K562 (cell line): ENCODE measurements at regions not wholly inside any gene's neighbourhood (a gene's known extent, or its start where the extent isn't known, plus 50 kb on each side); places are given as distances from the start of the nearest gene placed in this dataset.

Experiments used
- ATAC-seq: fragments of 200-7000 bp; cut with Tn5 transposase; 3 replicates; pipeline ENCODE4 v1.9.1; 2020; ENCODE audit warnings: moderate library complexity
- BruUV-seq: library from RNA; stranded (reverse); fragments of 400-500 nt; replicated peaks from 2 replicates; lab custom pipeline; 2021; lab: Mats Ljungman, UMichigan
- CTCF ChIA-PET: fragments of 300-600 bp; formaldehyde crosslinking; extraction: SDS; loops from one replicate; lab custom pipeline; 2021; ENCODE audit warnings: low intra/inter-chr PET ratio; lab: Yijun Ruan, JAX
- POLR2A ChIA-PET: fragments of 300-600, 350-650 bp; sonication (Branson Sonifier 250); formaldehyde crosslinking; extraction: SDS; loops from one replicate; lab custom pipeline; 2021; ENCODE audit warnings: antibody characterized with exemption, inconsistent platforms; lab: Yijun Ruan, JAX
- DNase-seq, 4 experiments: peaks; one replicate each; pipeline versions ENCODE4 v3.0.0 to v3.0.0-alpha.2; 2011 to 2018; ENCODE audit warnings: low spot score in 3 of 4, mixed read lengths in 3 of 4; ENCODE audit errors: extremely low read depth in 1 of 4
- FAIRE-seq: peaks from 2 replicates; lab custom pipeline; 2011; peaks lifted over from hg19 to GRCh38; lab: Jason Lieb, UNC
- H2AFZ ChIP-seq: 2 replicates; pipeline ENCODE4 v1.6.0; 2011; ENCODE audit warnings: low read depth, low read length, control low read depth, inconsistent platforms
- H3K27ac ChIP-seq: fragments of 200-600 bp; 3 replicates; pipeline ENCODE4 v1.8.0; 2011; ENCODE audit warnings: low read depth, mild to moderate bottlenecking, control low read depth, inconsistent platforms, low read length, moderate library complexity, mixed read lengths; ENCODE audit errors: extremely low read depth
- H3K27me3 ChIP-seq, 2 experiments: fragments of 300-600 bp in 1 of 2; 2 replicates in 1 of 2; 3 replicates in 1 of 2; pipeline versions ENCODE4 v1.6.0 to v1.8.0; 2011; ENCODE audit warnings: inconsistent platforms in 2 of 2, low read length in 2 of 2, mild to moderate bottlenecking in 1 of 2, mixed read lengths in 1 of 2, moderate library complexity in 1 of 2; ENCODE audit not compliant: control insufficient read depth in 2 of 2, insufficient read depth in 2 of 2
- H3K36me3 ChIP-seq: fragments of 300-600 bp; 3 replicates; pipeline ENCODE4 v1.8.0; 2011; ENCODE audit warnings: mild to moderate bottlenecking, low read length, inconsistent platforms; ENCODE audit not compliant: control insufficient read depth, insufficient read depth
- H3K4me1 ChIP-seq, 2 experiments: fragments of 200-600 bp in 1 of 2; replicated peaks in 1 of 2; 2 replicates in 1 of 2; 3 replicates in 1 of 2; pipeline versions ENCODE4 v1.5.1 to v1.8.0; 2011; ENCODE audit warnings: inconsistent platforms in 2 of 2, low read length in 2 of 2, mild to moderate bottlenecking in 1 of 2, mixed read lengths in 1 of 2, moderate library complexity in 1 of 2; ENCODE audit not compliant: control insufficient read depth in 2 of 2, insufficient read depth in 2 of 2
- H3K4me2 ChIP-seq: 2 replicates; pipeline ENCODE4 v1.6.1; 2011; ENCODE audit warnings: low read length, control low read depth, inconsistent platforms, mixed read lengths; ENCODE audit not compliant: insufficient read depth
- H3K4me3 ChIP-seq: fragments of 200-600 bp; sonication (generic), shearing (Covaris generic); 2 replicates; pipeline ENCODE4 v1.5.1; 2016; ENCODE audit warnings: control low read depth, inconsistent platforms
- H3K79me2 ChIP-seq: fragments of 200-600 bp; 3 replicates; pipeline ENCODE4 v1.8.0; 2011; ENCODE audit warnings: low read length, inconsistent platforms; ENCODE audit not compliant: control insufficient read depth, insufficient read depth
- H3K9ac ChIP-seq, 2 experiments: 2 replicates each; pipeline versions ENCODE4 v1.6.0 to v1.6.1; 2011; ENCODE audit warnings: low read depth in 2 of 2, low read length in 2 of 2, control low read depth in 1 of 2, inconsistent platforms in 1 of 2, mild to moderate bottlenecking in 1 of 2, mixed read lengths in 1 of 2; ENCODE audit not compliant: insufficient read depth in 1 of 2
- H3K9me1 ChIP-seq: one replicate; pipeline ENCODE4 v1.6.0; 2011; ENCODE audit warnings: inconsistent platforms, mild to moderate bottlenecking, low read length, moderate library complexity; ENCODE audit not compliant: control insufficient read depth, insufficient read depth
- H3K9me3 ChIP-seq: replicated peaks from 2 replicates; pipeline ENCODE4 v1.5.1; 2011; ENCODE audit warnings: low read depth, low read length, inconsistent platforms; ENCODE audit not compliant: control insufficient read depth, insufficient read depth
- H4K20me1 ChIP-seq: replicated peaks from 2 replicates; pipeline ENCODE4 v1.6.1; 2011; ENCODE audit warnings: low read length, inconsistent platforms, mixed read lengths; ENCODE audit not compliant: control insufficient read depth, insufficient read depth
- CREB3L1 ChIP-seq: fragments of 450-650 bp; IDR thresholded peaks from 2 replicates; pipeline ENCODE4 v1.6.1; 2014; ENCODE audit warnings: low read depth, mild to moderate bottlenecking, moderate library complexity, borderline replicate concordance
- ELF1 ChIP-seq: fragments of 200-800 bp; sonication (Bioruptor generic); IDR thresholded peaks from 2 replicates; pipeline ENCODE4 v1.6.1; 2016; ENCODE audit warnings: missing genetic modification characterization, missing compliant biosample characterization
- MITF ChIP-seq: IDR thresholded peaks from 2 replicates; pipeline ENCODE4 v1.6.1; 2014; ENCODE audit warnings: antibody characterized with exemption
- PHF21A ChIP-seq: fragments of 450-650 bp; IDR thresholded peaks from 2 replicates; pipeline ENCODE4 v1.6.1; 2017; ENCODE audit warnings: low read depth, borderline replicate concordance
- RBM17 ChIP-seq: fragments of 200-400 bp; formaldehyde crosslinking; IDR thresholded peaks from 2 replicates; pipeline ENCODE4 v1.6.1; 2017; ENCODE audit warnings: low read depth, mild to moderate bottlenecking, low read length, borderline replicate concordance
- SMARCE1 ChIP-seq: fragments of 450-650 bp; IDR thresholded peaks from 2 replicates; pipeline ENCODE4 v1.7.1; 2016; ENCODE audit warnings: mild to moderate bottlenecking
- TFAP4 ChIP-seq: sonication (generic); formaldehyde crosslinking; IDR thresholded peaks from 2 replicates; pipeline ENCODE4 v1.8.0; 2022; ENCODE audit warnings: missing genetic modification reagents, mild to moderate bottlenecking, moderate library complexity, borderline replicate concordance
- USF1 ChIP-seq: sonication (generic); formaldehyde crosslinking; IDR thresholded peaks from 2 replicates; pipeline ENCODE4 v1.9.0; 2022; ENCODE audit warnings: mild to moderate bottlenecking, missing genetic modification reagents
- ZNF146 ChIP-seq: IDR thresholded peaks from one replicate; pipeline ENCODE4 v1.6.1; 2018; ENCODE audit warnings: missing compliant biosample characterization; ENCODE audit not compliant: unreplicated experiment
- ZNF253 ChIP-seq: fragments of 250-450 bp; sonication (Bioruptor Pico); conservative IDR thresholded peaks from 2 replicates; pipeline ENCODE4 v1.6.1; 2021; ENCODE audit warnings: mild to moderate bottlenecking
- ZNF384 ChIP-seq: IDR thresholded peaks from 2 replicates; pipeline ENCODE4 v1.6.1; 2012; ENCODE audit warnings: low read depth, low read length, improper control_type of control experiment
- ZNF444 ChIP-seq: fragments of 250-450 bp; sonication (Bioruptor Pico); IDR thresholded peaks from 2 replicates; pipeline ENCODE4 v1.4.0; 2020; ENCODE audit warnings: mild to moderate bottlenecking, moderate library complexity
- in situ Hi-C: fragments of 300-500 bp; cut with MboI; formaldehyde crosslinking; loops from 4 replicates; pipeline ENCODE4 v1.15.0; 2018; ENCODE audit warnings: inconsistent platforms, mixed read lengths
- intact Hi-C: fragments of 100-400 bp; cut with micrococcal nuclease; formaldehyde crosslinking; loops from 2 replicates; pipeline ENCODE4 v1.14.2; 2022

- no peaks in the 10 kb centered on the region for H3K9me1 ChIP-seq
- H4K20me1 ChIP-seq: no peaks in the 10 kb centered on the region
- ChIA-PET CTCF (no interaction called here), POLR2A (no interaction called here)
- intact Hi-C loops (no loop called here), in situ Hi-C loops (no loop called here)
- no peaks in the 10 kb centered on the region for H3K36me3 ChIP-seq
- H3K4me3 ChIP-seq: no peak overlapping the region
- H3K9ac ChIP-seq: no peak overlapping the region
- no peak overlapping the region for H3K4me2 ChIP-seq
- no peaks in the 10 kb centered on the region for H3K4me1 ChIP-seq
- no peak overlapping the region for H3K27ac ChIP-seq
- no TSS peak for BruUV-seq
- DNase-seq (no peak), FAIRE-seq (peak; percentile 19), ATAC-seq (no peak)
- no peaks in the 10 kb centered on the region for H3K27me3 ChIP-seq
- H3K9me3 ChIP-seq: no peaks in the 10 kb centered on the region
- TF ChIP-seq ELF1 (tag) (no peak), RBM17 (no peak), CREB3L1 (no peak), ZNF444 (CRISPR knock-in tag) (no peak), TFAP4 (no peak), PHF21A (no peak), ZNF253 (no peak), ZNF384 (no peak), MITF (no peak), ZNF146 (CRISPR knock-in tag) (no peak), SMARCE1 (no peak), USF1 (CRISPR knock-in tag) (no peak)
- no peak overlapping the region for H2AFZ ChIP-seq
- H3K79me2 ChIP-seq: no peaks in the 10 kb centered on the region
Measured at GRCh38 chr9:104412238-104412637, 91.8 kb upstream of the OR13F1 start.
